ENCODE measurements at regions not wholly inside any gene's neighbourhood (a gene's known extent, or its start where the extent isn't known, plus 50 kb on each side); places are given as distances from the start of the nearest gene placed in this dataset.
"Not testable (repeated sequence)": the region's sequence is repeated elsewhere in the genome, so short reads cannot be mapped to it uniquely, and the experiment has no call there.

GRCh38 chr3:74978684-74979083 lies 364.2 kb upstream of the CNTN3 start:
- TF ChIP-seq, protein P1, sequence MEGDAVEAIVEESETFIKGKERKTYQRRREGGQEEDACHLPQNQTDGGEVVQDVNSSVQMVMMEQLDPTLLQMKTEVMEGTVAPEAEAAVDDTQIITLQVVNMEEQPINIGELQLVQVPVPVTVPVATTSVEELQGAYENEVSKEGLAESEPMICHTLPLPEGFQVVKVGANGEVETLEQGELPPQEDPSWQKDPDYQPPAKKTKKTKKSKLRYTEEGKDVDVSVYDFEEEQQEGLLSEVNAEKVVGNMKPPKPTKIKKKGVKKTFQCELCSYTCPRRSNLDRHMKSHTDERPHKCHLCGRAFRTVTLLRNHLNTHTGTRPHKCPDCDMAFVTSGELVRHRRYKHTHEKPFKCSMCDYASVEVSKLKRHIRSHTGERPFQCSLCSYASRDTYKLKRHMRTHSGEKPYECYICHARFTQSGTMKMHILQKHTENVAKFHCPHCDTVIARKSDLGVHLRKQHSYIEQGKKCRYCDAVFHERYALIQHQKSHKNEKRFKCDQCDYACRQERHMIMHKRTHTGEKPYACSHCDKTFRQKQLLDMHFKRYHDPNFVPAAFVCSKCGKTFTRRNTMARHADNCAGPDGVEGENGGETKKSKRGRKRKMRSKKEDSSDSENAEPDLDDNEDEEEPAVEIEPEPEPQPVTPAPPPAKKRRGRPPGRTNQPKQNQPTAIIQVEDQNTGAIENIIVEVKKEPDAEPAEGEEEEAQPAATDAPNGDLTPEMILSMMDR (IDR thresholded peaks at IDR 0.05): no peak
- Mint-ChIP-seq H3K27ac (ENCODE audit: unreplicated experiment) (no peak overlapping the region), H3K9me3 (ENCODE audit: unreplicated experiment) (peaks cover 6% of the 10 kb centered on the region), H3K4me1 (ENCODE audit: unreplicated experiment) (no peaks in the 10 kb centered on the region), H3K27me3 (ENCODE audit: unreplicated experiment) (no peaks in the 10 kb centered on the region), H3K36me3 (ENCODE audit: unreplicated experiment) (no peaks in the 10 kb centered on the region), H3K4me3 (ENCODE audit: unreplicated experiment) (no peak overlapping the region)
- DNase-seq (ENCODE audit: extremely low spot score, unreplicated experiment): no peak

GRCh38 chr3:74985028-74985904 lies 370.8 kb upstream of the CNTN3 start:
- not testable (repeated sequence) for H3K36me3 Mint-ChIP-seq (ENCODE audit: unreplicated experiment); H3K27me3 Mint-ChIP-seq (ENCODE audit: unreplicated experiment); H3K27ac Mint-ChIP-seq (ENCODE audit: unreplicated experiment); H3K9me3 Mint-ChIP-seq (ENCODE audit: unreplicated experiment); DNase-seq (ENCODE audit: extremely low spot score, unreplicated experiment); H3K4me1 Mint-ChIP-seq (ENCODE audit: unreplicated experiment); H3K4me3 Mint-ChIP-seq (ENCODE audit: unreplicated experiment)

DNA sequence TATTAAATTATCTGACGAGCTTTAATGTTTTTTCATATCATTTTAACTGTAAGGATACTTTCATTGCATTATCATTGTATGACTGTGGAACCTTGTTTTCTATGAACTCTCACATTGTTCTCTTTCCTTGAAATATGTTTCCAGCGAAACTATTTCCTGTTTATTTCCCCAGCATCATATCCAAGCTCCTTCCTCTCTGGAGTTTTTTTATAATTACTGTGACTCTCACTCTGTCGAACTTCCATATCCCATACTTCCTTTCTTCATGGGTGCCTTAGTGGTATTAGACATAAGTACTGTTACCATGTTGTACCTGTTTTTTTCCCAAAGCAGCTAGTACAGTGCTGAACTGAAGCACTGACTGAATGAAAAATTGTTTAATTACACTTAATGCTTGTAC lies 373.6 kb upstream of the CNTN3 start:
- Mint-ChIP-seq H3K4me1 (ENCODE audit: unreplicated experiment) (no peaks in the 10 kb centered on the region), H3K36me3 (ENCODE audit: unreplicated experiment) (no peaks in the 10 kb centered on the region), H3K27ac (ENCODE audit: unreplicated experiment) (no peak overlapping the region), H3K9me3 (ENCODE audit: unreplicated experiment) (peaks cover 7% of the 10 kb centered on the region), H3K4me3 (ENCODE audit: unreplicated experiment) (no peak overlapping the region), H3K27me3 (ENCODE audit: unreplicated experiment) (no peaks in the 10 kb centered on the region)
- DNase-seq (ENCODE audit: extremely low spot score, unreplicated experiment): no peak
- TF ChIP-seq, protein P1 (IDR thresholded peaks at IDR 0.05): no peak

DNA sequence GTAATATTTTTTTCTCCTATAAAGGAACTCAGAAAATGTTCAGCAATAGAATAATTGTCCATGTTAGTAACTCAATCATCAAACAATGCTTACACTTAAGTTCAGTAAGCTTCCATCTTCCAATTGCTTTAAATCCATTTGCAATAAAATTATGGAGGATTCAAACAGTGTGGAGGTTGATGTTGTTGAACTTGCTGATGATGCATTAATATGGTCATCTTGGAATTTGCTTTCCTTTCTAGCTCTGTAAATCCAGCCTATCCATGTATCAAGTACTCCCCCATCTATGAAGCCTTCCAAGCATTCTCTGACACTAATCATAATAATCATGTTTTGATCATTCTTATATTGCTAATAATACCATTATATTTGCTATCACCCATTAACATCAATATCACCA lies 378.4 kb upstream of the CNTN3 start:
- Mint-ChIP-seq H3K27ac (ENCODE audit: unreplicated experiment) (no peak overlapping the region), H3K4me1 (ENCODE audit: unreplicated experiment) (no peaks in the 10 kb centered on the region), H3K36me3 (ENCODE audit: unreplicated experiment) (no peaks in the 10 kb centered on the region), H3K27me3 (ENCODE audit: unreplicated experiment) (no peaks in the 10 kb centered on the region), H3K4me3 (ENCODE audit: unreplicated experiment) (no peak overlapping the region), H3K9me3 (ENCODE audit: unreplicated experiment) (peaks cover 4% of the 10 kb centered on the region)
- DNase-seq (ENCODE audit: extremely low spot score, unreplicated experiment): no peak
- TF ChIP-seq, protein P1 (IDR thresholded peaks at IDR 0.05): no peak

DNA sequence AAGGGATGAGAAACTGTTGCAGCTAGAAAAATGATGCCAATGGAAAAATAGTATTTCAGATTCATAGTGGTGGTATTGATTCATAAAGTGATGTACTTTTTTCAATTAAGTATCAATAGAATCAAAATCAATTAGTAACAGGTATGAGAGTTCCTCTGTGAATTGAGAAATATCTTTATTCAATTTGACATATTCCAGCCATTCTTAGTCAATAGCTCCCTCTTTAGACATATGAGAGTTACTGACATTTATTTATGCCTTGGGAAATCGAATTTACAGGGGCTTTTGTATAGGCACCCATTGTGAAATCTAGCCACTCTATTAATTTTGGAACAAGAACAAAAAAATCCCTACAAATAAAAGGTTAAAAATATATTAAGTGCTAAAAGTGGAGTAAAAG lies 386.9 kb upstream of the CNTN3 start:
- Mint-ChIP-seq H3K27me3 (ENCODE audit: unreplicated experiment) (no peaks in the 10 kb centered on the region), H3K27ac (ENCODE audit: unreplicated experiment) (no peak overlapping the region), H3K36me3 (ENCODE audit: unreplicated experiment) (no peaks in the 10 kb centered on the region), H3K4me3 (ENCODE audit: unreplicated experiment) (no peak overlapping the region), H3K4me1 (ENCODE audit: unreplicated experiment) (no peaks in the 10 kb centered on the region), H3K9me3 (ENCODE audit: unreplicated experiment) (no peaks in the 10 kb centered on the region)
- DNase-seq (ENCODE audit: extremely low spot score, unreplicated experiment): no peak
- TF ChIP-seq, protein P1 (IDR thresholded peaks at IDR 0.05): peak; percentile 41

Measured in osteocyte (in vitro differentiated cells).